Endodermal cell (in vitro differentiated cells): ENCODE measurements at regions not wholly inside any gene's neighbourhood (a gene's known extent, or its start where the extent isn't known, plus 50 kb on each side); places are given as distances from the start of the nearest gene placed in this dataset.

Experiments
- DNase-seq: peaks from one replicate; pipeline ENCODE4 v3.0.0-alpha.2; 2017
- H3K27ac ChIP-seq: 2 replicates; pipeline ENCODE4 v1.5.1; 2013; ENCODE audit warnings: mild to moderate bottlenecking, low read depth, low read length, moderate library complexity
- H3K27me3 ChIP-seq: 2 replicates; pipeline ENCODE4 v1.6.1; 2013; ENCODE audit warnings: mild to moderate bottlenecking, low read length, moderate library complexity; ENCODE audit not compliant: insufficient read depth, control insufficient read depth, poor library complexity, severe bottlenecking
- H3K36me3 ChIP-seq: 2 replicates; pipeline ENCODE4 v1.7.0; 2013; ENCODE audit warnings: mild to moderate bottlenecking, low read length, moderate library complexity; ENCODE audit not compliant: control insufficient read depth, insufficient read depth
- H3K4me1 ChIP-seq: one replicate; pipeline ENCODE4 v1.7.0; 2013; ENCODE audit warnings: low read length; ENCODE audit not compliant: control insufficient read depth, insufficient read depth
- H3K4me3 ChIP-seq: 2 replicates; pipeline ENCODE4 v1.5.1; 2013; ENCODE audit warnings: mild to moderate bottlenecking, low read length, moderate library complexity
- H3K9ac ChIP-seq: 2 replicates; pipeline ENCODE4 v1.6.1; 2013; ENCODE audit warnings: mild to moderate bottlenecking, low read length, moderate library complexity; ENCODE audit not compliant: poor library complexity, severe bottlenecking; ENCODE audit errors: extremely low read depth
- H3K9me3 ChIP-seq: 2 replicates; pipeline ENCODE4 v1.6.1; 2013; ENCODE audit warnings: mild to moderate bottlenecking, low read length, moderate library complexity; ENCODE audit not compliant: control insufficient read depth
- H3K27ac Mint-ChIP-seq: 2 replicates; pipeline ENCODE4 v1.8.0; 2020; ENCODE audit warnings: mixed read lengths
- H3K27me3 Mint-ChIP-seq: 2 replicates; pipeline ENCODE4 v1.8.0; 2021; ENCODE audit warnings: mild to moderate bottlenecking, mixed read lengths; ENCODE audit not compliant: insufficient read depth
- H3K36me3 Mint-ChIP-seq: 2 replicates; pipeline ENCODE4 v1.8.0; 2020; ENCODE audit warnings: low read depth, mixed read lengths
- H3K4me1 Mint-ChIP-seq: 2 replicates; pipeline ENCODE4 v1.8.0; 2020; ENCODE audit warnings: mixed read lengths
- H3K4me3 Mint-ChIP-seq: 2 replicates; pipeline ENCODE4 v1.8.0; 2020; ENCODE audit warnings: mild to moderate bottlenecking, moderate library complexity, mixed read lengths
- H3K9me3 Mint-ChIP-seq: 2 replicates; pipeline ENCODE4 v1.8.0; 2020; ENCODE audit warnings: mild to moderate bottlenecking, mixed read lengths
- CTCF ChIP-seq: fragments of 200-600 bp; sonication (generic); conservative IDR thresholded peaks from 2 replicates; pipeline ENCODE4 v1.5.0; 2021; ENCODE audit warnings: antibody characterized with exemption, mild to moderate bottlenecking
- WGBS, 2 experiments: methylation state at CpG; one replicate each; pipeline versions ENCODE4 v1.1.5 to v1.1.7; 2013; ENCODE audit warnings: missing lambda C conversion rate in 2 of 2, mixed read lengths in 1 of 2; ENCODE audit not compliant: insufficient coverage in 1 of 2, insufficient read length in 1 of 2; 5-methylcytosine and 5-hydroxymethylcytosine counted together

- H3K27ac ChIP-seq: no peak overlapping the region
- Mint-ChIP-seq H3K9me3 (peaks cover 24% of the 10 kb centered on the region), H3K4me1 (no peaks in the 10 kb centered on the region), H3K36me3 (peaks cover 2% of the 10 kb centered on the region), H3K27ac (no peak overlapping the region), H3K27me3 (no peaks in the 10 kb centered on the region), H3K4me3 (no peak overlapping the region)
- H3K9me3 ChIP-seq: peaks cover 16% of the 10 kb centered on the region
- H3K4me1 ChIP-seq: no peaks in the 10 kb centered on the region
- H3K9ac ChIP-seq: no peak overlapping the region
- no peaks in the 10 kb centered on the region for H3K36me3 ChIP-seq
- H3K4me3 ChIP-seq: no peak overlapping the region
- no peak for TF ChIP-seq CTCF
- DNase-seq: no peak
- WGBS, 2 experiments: 88 to 100% methylated on average over 1 of the region's 3 CpGs
- no peaks in the 10 kb centered on the region for H3K27me3 ChIP-seq
Observed at GRCh38 chr11:122294041-122294440, 178.0 kb upstream of the BLID start.

- TF ChIP-seq CTCF: peak; percentile 70
- 85 to 100% methylated on average over 3 to 5 of the region's 5 CpGs for WGBS, 2 experiments
- Mint-ChIP-seq H3K27ac (no peak overlapping the region), H3K4me3 (no peak overlapping the region), H3K9me3 (peaks cover 19% of the 10 kb centered on the region), H3K4me1 (no peaks in the 10 kb centered on the region), H3K36me3 (peaks cover 2% of the 10 kb centered on the region), H3K27me3 (no peaks in the 10 kb centered on the region)
- Histone ChIP-seq H3K4me3 (no peak overlapping the region), H3K27ac (no peak overlapping the region), H3K9ac (no peak overlapping the region), H3K27me3 (no peaks in the 10 kb centered on the region), H3K9me3 (peaks cover 13% of the 10 kb centered on the region), H3K36me3 (no peaks in the 10 kb centered on the region), H3K4me1 (no peaks in the 10 kb centered on the region)
- DNase-seq: no peak
Observed at GRCh38 chr11:122293296-122294023, 177.4 kb upstream of the BLID start.

GRCh38 chr11:122287401-122287800 is 171.4 kb upstream of the BLID start:
- no peaks in the 10 kb centered on the region for H3K27me3 Mint-ChIP-seq
- Histone ChIP-seq H3K4me3 (no peak overlapping the region), H3K36me3 (no peaks in the 10 kb centered on the region), H3K27me3 (no peaks in the 10 kb centered on the region), H3K9me3 (no peaks in the 10 kb centered on the region), H3K4me1 (no peaks in the 10 kb centered on the region), H3K9ac (no peak overlapping the region), H3K27ac (peak overlapping the region; percentile 12)
- H3K4me1 Mint-ChIP-seq: peaks cover 6% of the 10 kb centered on the region
- H3K4me3 Mint-ChIP-seq: no peak overlapping the region
- 47 to 50% methylated on average over 8 to 11 of the region's 11 CpGs for WGBS, 2 experiments
- no peak for TF ChIP-seq CTCF
- H3K9me3 Mint-ChIP-seq: no peaks in the 10 kb centered on the region
- H3K36me3 Mint-ChIP-seq: no peaks in the 10 kb centered on the region
- peak; percentile 62 for DNase-seq
- H3K27ac Mint-ChIP-seq: no peak overlapping the region
